AG09309 (cell line): ENCODE measurements at regions not wholly inside any gene's neighbourhood (a gene's known extent, or its start where the extent isn't known, plus 50 kb on each side); places are given as distances from the start of the nearest gene placed in this dataset.

Experiments used
- DNase-seq: peaks from one replicate; pipeline ENCODE4 v3.0.0-alpha.2; 2010; ENCODE audit warnings: low read depth
- H3K4me3 ChIP-seq: 2 replicates; pipeline ENCODE4 v1.5.1; 2011; ENCODE audit warnings: mild to moderate bottlenecking, low read depth, low read length, moderate library complexity; ENCODE audit not compliant: control insufficient read depth
- TF ChIP-seq, protein P1 (sequence below): IDR thresholded peaks from 2 replicates; pipeline ENCODE4 v1.5.1; 2011; ENCODE audit warnings: mild to moderate bottlenecking, low read depth, low read length, inconsistent platforms; ENCODE audit not compliant: insufficient read depth, control insufficient read depth; ENCODE audit errors: missing control alignments

DNA sequence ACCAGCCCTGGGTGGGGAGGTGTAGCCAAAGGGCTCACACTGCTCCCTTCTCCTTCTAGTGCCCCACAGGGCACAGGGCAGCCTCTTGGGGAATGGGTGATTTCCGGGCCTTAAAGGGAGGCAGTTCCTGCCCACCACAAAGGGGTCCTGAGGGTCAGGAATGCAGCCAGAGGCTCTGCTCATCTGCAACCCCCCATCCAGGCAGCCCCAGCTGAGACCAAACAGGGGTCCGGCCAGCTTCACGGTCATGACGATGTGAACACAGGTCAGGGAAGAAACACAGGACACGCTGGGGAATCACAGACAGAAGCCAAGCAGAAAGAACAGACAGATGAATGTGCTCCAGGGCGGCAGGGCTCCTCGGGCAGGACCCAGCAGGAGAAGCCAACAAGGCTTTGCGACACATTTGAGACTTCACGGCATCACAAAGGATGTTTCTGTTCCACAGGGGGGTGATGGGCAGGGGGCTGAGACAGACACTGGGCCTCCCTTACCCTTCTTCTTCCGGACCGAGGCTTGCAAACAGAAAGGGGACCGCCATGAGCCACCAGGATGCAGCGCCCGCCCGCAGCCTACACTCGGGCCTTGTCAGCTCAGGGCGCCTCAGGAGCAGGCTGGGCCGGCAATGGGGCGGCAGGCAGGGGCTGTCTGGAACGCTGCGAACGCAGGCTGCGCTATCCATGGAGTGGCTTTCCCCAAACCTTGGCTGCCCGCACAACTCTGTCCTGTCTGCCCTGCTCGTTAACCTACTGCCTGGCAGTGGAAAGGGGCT lies 101.9 kb downstream of the CTTN start:
- TF ChIP-seq, protein P1, sequence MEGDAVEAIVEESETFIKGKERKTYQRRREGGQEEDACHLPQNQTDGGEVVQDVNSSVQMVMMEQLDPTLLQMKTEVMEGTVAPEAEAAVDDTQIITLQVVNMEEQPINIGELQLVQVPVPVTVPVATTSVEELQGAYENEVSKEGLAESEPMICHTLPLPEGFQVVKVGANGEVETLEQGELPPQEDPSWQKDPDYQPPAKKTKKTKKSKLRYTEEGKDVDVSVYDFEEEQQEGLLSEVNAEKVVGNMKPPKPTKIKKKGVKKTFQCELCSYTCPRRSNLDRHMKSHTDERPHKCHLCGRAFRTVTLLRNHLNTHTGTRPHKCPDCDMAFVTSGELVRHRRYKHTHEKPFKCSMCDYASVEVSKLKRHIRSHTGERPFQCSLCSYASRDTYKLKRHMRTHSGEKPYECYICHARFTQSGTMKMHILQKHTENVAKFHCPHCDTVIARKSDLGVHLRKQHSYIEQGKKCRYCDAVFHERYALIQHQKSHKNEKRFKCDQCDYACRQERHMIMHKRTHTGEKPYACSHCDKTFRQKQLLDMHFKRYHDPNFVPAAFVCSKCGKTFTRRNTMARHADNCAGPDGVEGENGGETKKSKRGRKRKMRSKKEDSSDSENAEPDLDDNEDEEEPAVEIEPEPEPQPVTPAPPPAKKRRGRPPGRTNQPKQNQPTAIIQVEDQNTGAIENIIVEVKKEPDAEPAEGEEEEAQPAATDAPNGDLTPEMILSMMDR, result no peak
- no peak for DNase-seq
- no peak overlapping the region for H3K4me3 ChIP-seq

DNA sequence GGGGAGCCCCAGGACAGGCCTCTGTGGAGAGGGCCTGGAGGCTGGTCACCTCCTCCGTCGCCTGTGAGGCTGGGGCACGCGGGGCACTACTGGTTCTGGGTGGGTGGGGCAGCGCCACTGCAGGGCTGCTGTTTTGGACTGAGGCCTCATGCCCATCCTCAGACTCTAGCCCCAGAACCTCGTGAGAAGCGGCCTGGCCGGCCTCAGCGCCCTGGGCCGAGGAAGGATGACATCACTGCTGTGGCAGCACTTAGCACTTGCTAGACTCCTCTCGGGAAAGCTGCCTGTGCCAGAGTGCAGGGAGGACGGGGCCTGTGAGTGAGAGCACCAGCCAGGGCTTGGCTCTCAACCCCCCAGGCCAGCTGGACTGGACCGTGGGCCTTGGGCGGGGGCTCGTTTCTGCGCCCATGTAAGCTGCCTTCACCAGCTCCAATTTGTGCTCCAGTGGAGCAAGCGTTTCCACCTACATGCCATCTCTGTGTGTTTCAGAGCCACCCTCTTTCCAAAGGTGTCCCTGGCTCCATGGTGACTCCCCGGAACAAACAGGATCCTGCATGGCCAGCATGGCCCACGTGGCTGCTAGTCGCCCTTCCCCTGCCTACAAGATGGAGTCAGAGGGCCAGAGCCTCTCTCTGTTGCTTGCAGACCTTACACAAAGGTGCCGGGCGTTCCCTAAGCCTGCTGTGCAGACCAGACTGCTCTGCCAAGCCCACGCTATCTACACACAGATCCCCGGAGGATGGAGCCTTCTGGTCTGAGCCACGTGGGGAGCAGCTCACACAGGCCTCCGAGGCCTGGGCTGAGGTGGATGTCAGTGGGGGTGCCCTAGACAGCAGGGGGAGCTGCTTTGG lies 102.9 kb downstream of the CTTN start:
- no peak for DNase-seq
- TF ChIP-seq, protein P1, result no peak
- H3K4me3 ChIP-seq, result no peak overlapping the region

DNA sequence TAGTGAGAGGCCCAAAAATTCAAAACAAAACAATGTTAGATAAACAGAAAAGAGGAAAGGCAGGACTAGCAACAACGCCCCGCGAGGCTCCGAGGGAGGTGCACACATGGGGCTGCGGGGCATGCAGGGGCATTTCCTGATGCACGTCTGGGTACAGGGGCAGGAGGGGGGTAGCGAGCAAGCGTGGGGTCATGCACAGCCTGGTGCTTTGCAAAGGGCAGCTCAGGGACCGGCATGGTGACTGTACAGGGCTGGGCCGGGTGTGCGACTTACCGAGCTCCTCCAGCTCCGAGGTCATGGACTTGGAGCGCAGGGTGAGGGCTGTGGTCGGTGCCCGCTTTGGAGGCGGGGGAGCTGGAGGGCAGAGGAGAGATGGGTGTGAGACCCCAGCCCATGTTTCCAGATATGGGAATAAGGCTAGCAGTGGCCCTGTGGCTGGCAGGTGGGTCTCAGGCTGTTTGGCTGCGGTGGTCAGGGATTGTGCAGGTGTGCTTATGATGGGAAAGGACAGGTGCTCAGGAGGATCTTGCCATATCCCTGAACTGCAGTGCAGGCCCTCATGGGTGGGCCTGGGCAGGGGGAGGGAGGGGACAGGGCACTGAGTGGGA lies 103.7 kb downstream of the CTTN start:
- H3K4me3 ChIP-seq, result no peak overlapping the region
- TF ChIP-seq, protein P1, result no peak
- no peak for DNase-seq

DNA sequence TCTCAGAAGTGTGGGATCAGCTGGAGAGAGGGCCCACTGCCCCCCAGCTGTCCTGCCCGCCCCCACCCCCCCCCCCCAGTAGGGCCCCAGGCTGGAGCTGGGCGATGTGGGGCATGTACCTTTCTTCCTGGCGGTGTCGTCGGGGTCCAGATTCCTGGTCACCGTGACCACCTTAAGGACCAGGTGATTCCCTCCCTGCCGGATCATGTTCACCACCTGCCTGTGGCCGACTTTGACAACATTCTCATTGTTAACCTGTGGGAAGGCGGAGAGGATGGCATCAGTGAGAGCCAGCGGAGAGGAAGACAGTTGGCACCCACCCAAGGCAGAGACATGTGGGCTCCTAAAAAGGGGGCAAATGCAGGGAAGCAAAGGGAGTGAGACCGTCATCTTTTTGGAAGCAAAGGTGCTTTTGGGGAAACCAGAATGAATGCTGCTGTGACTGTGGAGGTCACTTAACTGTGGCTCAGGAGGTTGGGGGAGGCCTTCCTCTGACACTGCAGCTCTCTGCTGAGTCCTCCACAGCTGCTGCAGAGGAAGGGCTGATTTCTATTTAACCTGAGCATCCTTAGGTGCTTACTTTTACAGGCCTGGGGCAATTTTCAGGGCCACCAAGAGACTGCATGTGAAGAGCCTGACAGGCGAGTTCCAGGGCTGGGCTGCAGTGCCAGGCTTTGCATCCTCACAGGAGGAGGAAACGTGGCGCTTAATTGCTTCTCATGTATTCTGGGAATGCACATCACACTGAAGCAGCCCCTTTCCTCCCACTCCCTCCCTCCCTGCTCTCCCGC lies 104.5 kb downstream of the CTTN start:
- no peak for DNase-seq
- TF ChIP-seq, protein P1, result no peak
- H3K4me3 ChIP-seq, result no peak overlapping the region

DNA sequence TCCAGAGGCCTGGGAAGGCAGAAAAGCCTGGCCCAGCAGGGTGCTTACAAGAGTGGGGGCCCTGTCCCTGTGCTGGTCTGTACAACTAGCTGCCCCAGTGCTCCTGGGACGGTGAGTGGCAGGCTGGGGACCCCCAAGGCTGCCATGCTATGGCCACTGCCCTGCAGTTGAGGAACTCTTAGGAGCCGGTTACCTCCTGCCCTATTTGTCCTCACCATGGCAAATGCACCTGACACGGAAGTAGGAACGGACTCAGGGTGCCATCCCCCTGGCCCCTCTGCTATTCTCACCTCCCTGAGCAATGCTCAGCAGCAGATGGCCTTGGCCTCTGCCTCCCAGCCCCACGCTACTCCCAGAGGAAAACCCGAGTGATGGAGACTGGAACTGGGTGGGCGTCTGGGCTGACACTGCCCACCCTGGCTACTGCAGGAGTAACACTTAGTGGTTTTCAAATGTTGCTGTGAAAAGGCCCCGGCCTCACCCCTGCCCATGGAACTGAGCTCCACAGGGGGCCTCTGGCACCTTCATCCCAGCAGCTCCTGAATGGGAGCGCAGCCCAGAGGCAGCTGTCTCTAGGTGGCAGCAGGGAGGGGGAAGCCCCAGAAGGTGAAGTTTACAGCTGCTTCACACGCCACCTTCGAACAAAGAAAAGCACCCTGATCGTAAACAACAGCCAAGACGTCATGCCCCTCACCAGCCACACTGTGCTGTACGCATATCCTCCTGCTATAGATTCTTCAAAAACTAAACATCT lies 105.3 kb downstream of the CTTN start:
- TF ChIP-seq, protein P1, result peak; percentile 25
- DNase-seq, result no peak
- no peak overlapping the region for H3K4me3 ChIP-seq
